ENCODE measurements at regions not wholly inside any gene's neighbourhood (a gene's known extent, or its start where the extent isn't known, plus 50 kb on each side); places are given as distances from the start of the nearest gene placed in this dataset.

- TF ChIP-seq CTCF (conservative IDR thresholded peaks at IDR 0.05 in 1 of 2, IDR thresholded peaks at IDR 0.05 in 1 of 2; ENCODE audit: low read depth in 1 of 2, low read length in 2 of 2) (no peak), EZH2 (IDR thresholded peaks at IDR 0.05; ENCODE audit: low read length, missing control alignments) (no peak)
Measured at GRCh38 chr16:86662740-86663139, 84.4 kb downstream of the FOXL1 start.
